Breast epithelium (tissue), 4 donors: ENCODE measurements at regions not wholly inside any gene's neighbourhood (a gene's known extent, or its start where the extent isn't known, plus 50 kb on each side); places are given as distances from the start of the nearest gene placed in this dataset.

ENCODE experiments used
- DNase-seq, 2 donors: peaks; one replicate each; pipeline ENCODE4 v3.0.0-alpha.2; 2019; ENCODE audit warnings: low spot score in 2 of 2
- H3K27ac ChIP-seq, 2 donors: fragments of 200-600 bp; sonication (generic) in 1 of 2; one replicate each; pipeline ENCODE4 v1.5.1; 2016 to 2019; ENCODE audit warnings: mild to moderate bottlenecking in 1 of 2
- H3K27me3 ChIP-seq, 2 donors: fragments of 200-600 bp; sonication (generic) in 1 of 2; one replicate each; pipeline versions ENCODE4 v1.5.1 to v1.6.0; 2017 to 2019; ENCODE audit warnings: control low read depth in 1 of 2, mild to moderate bottlenecking in 1 of 2
- H3K36me3 ChIP-seq: fragments of 200-600 bp; one replicate; pipeline ENCODE4 v1.5.1; 2019
- H3K4me1 ChIP-seq, 2 donors: fragments of 200-600 bp; sonication (generic); one replicate each; pipeline ENCODE4 v1.5.1; 2016 to 2019; ENCODE audit warnings: control low read depth in 1 of 2
- H3K4me3 ChIP-seq, 3 donors: fragments of 200-600 bp; sonication (generic); 1 replicate in 2 of 3; 2 replicates in 1 of 3; pipeline ENCODE4 v1.5.1; 2016 to 2019; ENCODE audit warnings: mild to moderate bottlenecking in 3 of 3, moderate library complexity in 2 of 3
- H3K9me3 ChIP-seq, 2 donors: fragments of 200-600 bp; sonication (generic) in 1 of 2; one replicate each; pipeline ENCODE4 v1.5.1; 2016 to 2019; ENCODE audit warnings: control low read depth in 1 of 2
- POLR2A ChIP-seq: fragments of 450-650 bp; IDR thresholded peaks from one replicate; pipeline ENCODE4 v1.6.1; 2016; ENCODE audit warnings: antibody characterized with exemption, mild to moderate bottlenecking, moderate library complexity
- POLR2AphosphoS5 ChIP-seq, 3 donors: sonication (generic); formaldehyde crosslinking; IDR thresholded peaks; one replicate each; pipeline ENCODE4 v1.6.1; 2017; ENCODE audit warnings: antibody characterized with exemption in 3 of 3
- intact Hi-C: fragments of 100-400 bp; cut with DNase I; formaldehyde crosslinking; loops from one replicate; pipeline ENCODE4 v1.15.1; 2023; ENCODE audit warnings: low total_unique reads
- TF ChIP-seq, protein P1 (sequence below), 3 donors: fragments of 450-650 bp; IDR thresholded peaks; one replicate each; pipeline ENCODE4 v1.5.1; 2016 to 2017; ENCODE audit warnings: antibody characterized with exemption in 3 of 3, mild to moderate bottlenecking in 3 of 3, moderate library complexity in 3 of 3

- Histone ChIP-seq H3K4me1 (no peaks in the 10 kb centered on the region), H3K27me3 (no peaks in the 10 kb centered on the region), H3K9me3 (no peaks in the 10 kb centered on the region), H3K4me3 (no peak overlapping the region), H3K27ac (no peak overlapping the region), H3K36me3 (no peaks in the 10 kb centered on the region)
- TF ChIP-seq, protein P1, sequence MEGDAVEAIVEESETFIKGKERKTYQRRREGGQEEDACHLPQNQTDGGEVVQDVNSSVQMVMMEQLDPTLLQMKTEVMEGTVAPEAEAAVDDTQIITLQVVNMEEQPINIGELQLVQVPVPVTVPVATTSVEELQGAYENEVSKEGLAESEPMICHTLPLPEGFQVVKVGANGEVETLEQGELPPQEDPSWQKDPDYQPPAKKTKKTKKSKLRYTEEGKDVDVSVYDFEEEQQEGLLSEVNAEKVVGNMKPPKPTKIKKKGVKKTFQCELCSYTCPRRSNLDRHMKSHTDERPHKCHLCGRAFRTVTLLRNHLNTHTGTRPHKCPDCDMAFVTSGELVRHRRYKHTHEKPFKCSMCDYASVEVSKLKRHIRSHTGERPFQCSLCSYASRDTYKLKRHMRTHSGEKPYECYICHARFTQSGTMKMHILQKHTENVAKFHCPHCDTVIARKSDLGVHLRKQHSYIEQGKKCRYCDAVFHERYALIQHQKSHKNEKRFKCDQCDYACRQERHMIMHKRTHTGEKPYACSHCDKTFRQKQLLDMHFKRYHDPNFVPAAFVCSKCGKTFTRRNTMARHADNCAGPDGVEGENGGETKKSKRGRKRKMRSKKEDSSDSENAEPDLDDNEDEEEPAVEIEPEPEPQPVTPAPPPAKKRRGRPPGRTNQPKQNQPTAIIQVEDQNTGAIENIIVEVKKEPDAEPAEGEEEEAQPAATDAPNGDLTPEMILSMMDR (IDR thresholded peaks at IDR 0.05), result no peak
- no peak for TF ChIP-seq POLR2A
- no peak for TF ChIP-seq POLR2AphosphoS5 (IDR thresholded peaks at IDR 0.05)
- no peak for DNase-seq
- intact Hi-C loops, result no loop called here
These were observed 559.7 kb upstream of the LRRN3 start for GRCh38 chr7:110531186-110531585.

DNA sequence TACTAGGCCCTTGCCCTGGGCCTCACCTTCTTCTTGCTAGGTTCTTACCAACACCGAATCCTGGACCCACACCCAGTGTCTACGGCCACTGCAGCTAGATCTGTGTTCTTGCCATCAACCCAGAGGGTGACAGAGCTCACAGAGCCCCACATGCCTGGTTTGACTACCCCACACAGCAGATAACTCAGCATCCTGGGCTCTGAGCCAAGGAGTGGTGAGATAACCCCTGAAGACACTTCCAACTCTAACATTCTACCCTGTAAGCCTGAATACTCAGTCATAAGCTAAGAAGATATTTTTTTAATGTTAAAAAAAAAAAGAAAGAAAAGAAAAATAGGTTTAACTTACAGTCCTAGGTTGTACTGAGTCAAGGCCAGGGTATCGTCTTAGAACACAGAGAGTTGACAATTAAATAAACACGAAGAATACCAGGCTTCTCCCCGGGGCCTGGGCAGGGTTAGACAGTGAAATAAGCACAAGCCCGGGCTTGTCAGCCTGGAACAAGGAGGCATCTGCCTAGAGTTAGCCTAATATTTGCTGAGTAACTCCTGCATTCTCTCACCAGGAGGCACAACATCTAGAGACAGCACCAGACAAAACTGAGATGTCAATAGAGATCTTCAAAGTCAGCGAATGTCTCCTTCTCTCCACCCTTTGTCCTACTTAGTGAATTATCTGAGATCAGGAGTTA, 556.5 kb upstream of the LRRN3 start:
- H3K4me1 ChIP-seq, result no peaks in the 10 kb centered on the region
- no peak for TF ChIP-seq POLR2AphosphoS5 (IDR thresholded peaks at IDR 0.05)
- TF ChIP-seq, protein P1 (IDR thresholded peaks at IDR 0.05), result peak in 1 of 3 donors; percentile 24
- H3K27me3 ChIP-seq, result no peaks in the 10 kb centered on the region
- H3K27ac ChIP-seq, result peak overlapping the region in 1 of 2 donors; percentile 20
- no peak overlapping the region for H3K4me3 ChIP-seq
- H3K9me3 ChIP-seq, result no peaks in the 10 kb centered on the region
- peak; percentile 18 to 61 for DNase-seq
- H3K36me3 ChIP-seq, result no peaks in the 10 kb centered on the region
- intact Hi-C loops, result no loop called here

- H3K27ac ChIP-seq, result no peak overlapping the region
- TF ChIP-seq POLR2A (no peak), POLR2AphosphoS5 (IDR thresholded peaks at IDR 0.05) (no peak)
- TF ChIP-seq, protein P1 (IDR thresholded peaks at IDR 0.05), result no peak
- H3K9me3 ChIP-seq, result no peaks in the 10 kb centered on the region
- H3K27me3 ChIP-seq, result no peaks in the 10 kb centered on the region
- H3K4me3 ChIP-seq, result no peak overlapping the region
- intact Hi-C loops, result no loop called here
- H3K4me1 ChIP-seq, result no peaks in the 10 kb centered on the region
- no peaks in the 10 kb centered on the region for H3K36me3 ChIP-seq
- DNase-seq, result no peak
These were observed 551.7 kb upstream of the LRRN3 start for GRCh38 chr7:110539216-110539615.

- intact Hi-C loops, result no loop called here
- DNase-seq, result no peak
These were observed 549.0 kb upstream of the LRRN3 start for GRCh38 chr7:110541962-110542361.

GRCh38 chr7:110544194-110544593, 546.7 kb upstream of the LRRN3 start:
- intact Hi-C loops, result no loop called here
- H3K27ac ChIP-seq, result no peak overlapping the region
- no peaks in the 10 kb centered on the region for H3K27me3 ChIP-seq
- H3K36me3 ChIP-seq, result no peaks in the 10 kb centered on the region
- no peak overlapping the region for H3K4me3 ChIP-seq
- TF ChIP-seq POLR2AphosphoS5 (IDR thresholded peaks at IDR 0.05) (no peak), POLR2A (no peak)
- TF ChIP-seq, protein P1 (IDR thresholded peaks at IDR 0.05), result no peak
- H3K9me3 ChIP-seq, result no peaks in the 10 kb centered on the region
- no peaks in the 10 kb centered on the region for H3K4me1 ChIP-seq
- no peak for DNase-seq

More at GRCh38 chr7:110541962-110542361, 549.0 kb upstream of the LRRN3 start:
- TF ChIP-seq, protein P1 (IDR thresholded peaks at IDR 0.05), result no peak
- TF ChIP-seq POLR2A, result no peak
- no peak for TF ChIP-seq POLR2AphosphoS5 (IDR thresholded peaks at IDR 0.05)
- Histone ChIP-seq H3K4me1 (no peaks in the 10 kb centered on the region), H3K9me3 (no peaks in the 10 kb centered on the region), H3K27me3 (no peaks in the 10 kb centered on the region), H3K27ac (no peak overlapping the region), H3K36me3 (no peaks in the 10 kb centered on the region), H3K4me3 (no peak overlapping the region)
